NK-92 treated with Interleukin-12 subunit alpha and Interleukin-12 subunit beta, amount 100 ng/mL, for 24 hours (cell line): ENCODE measurements at regions not wholly inside any gene's neighbourhood (a gene's known extent, or its start where the extent isn't known, plus 50 kb on each side); places are given as distances from the start of the nearest gene placed in this dataset.
"Not testable (repeated sequence)": the region's sequence is repeated elsewhere in the genome, so short reads cannot be mapped to it uniquely, and the experiment has no call there.

ENCODE experiments used
- DNase-seq: peaks from one replicate; lab custom pipeline; 2025; lab: John Stamatoyannopoulos, UW

- DNase-seq: no peak
Observed at GRCh38 chrX:64853424-64853823, 122.8 kb downstream of the ZC4H2 start.

DNA sequence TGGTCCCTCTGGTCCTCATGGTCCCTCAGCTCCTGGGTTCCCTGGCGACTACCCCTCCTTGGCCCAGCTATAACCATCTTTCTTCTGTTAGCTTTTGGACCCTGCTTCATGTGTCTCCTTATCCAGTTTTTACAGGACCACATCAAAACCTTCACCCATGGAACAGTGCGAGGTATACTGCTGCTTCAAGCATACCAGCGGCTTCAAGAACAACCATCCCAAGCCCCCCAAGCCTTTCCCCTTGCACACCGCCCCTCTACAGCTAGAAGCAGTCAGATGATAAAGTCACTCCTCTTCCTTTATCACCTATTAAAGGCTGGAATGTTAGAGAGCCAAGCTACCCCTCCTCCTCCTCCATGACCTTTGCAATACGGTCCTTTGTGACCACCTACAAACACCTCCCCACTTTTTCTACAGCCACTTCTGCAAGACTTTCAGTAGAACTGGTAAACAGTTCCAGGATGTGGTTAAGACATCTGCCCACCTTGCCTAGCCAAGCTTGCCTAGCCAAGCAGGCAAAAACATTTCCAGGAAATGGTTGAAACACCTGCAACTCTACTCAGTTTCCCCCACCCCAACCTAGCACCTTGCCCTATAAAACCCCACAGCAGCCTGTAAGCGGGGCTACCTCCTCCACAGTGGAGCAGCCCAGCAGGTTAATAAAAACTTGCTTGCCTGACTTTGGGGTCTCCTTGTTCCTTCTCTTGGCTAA is 125.7 kb downstream of the ZC4H2 start:
- DNase-seq: peak; percentile 8

GRCh38 chrX:64843224-64843623 is 133.0 kb downstream of the ZC4H2 start:
- DNase-seq: no peak

DNA sequence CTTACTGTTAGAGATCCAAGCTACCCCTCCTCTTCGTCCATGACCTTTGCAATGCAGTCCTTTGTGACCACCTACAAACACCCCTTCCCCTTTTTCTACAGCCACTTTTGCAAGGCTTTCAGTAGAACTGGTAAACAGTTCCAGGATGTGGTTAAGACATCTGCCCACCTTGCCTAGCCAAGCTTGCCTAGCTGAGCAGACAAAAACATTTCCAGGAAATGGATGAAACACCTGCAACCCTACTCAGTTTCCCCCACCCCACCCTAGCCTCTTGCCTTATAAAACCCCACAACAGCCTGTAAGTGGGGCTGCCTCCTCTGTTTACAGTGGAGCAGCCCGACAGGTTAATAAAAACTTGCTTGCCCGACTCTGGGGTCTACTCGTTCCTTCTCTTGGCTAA is 133.8 kb downstream of the ZC4H2 start:
- DNase-seq: peak; percentile 8

DNA sequence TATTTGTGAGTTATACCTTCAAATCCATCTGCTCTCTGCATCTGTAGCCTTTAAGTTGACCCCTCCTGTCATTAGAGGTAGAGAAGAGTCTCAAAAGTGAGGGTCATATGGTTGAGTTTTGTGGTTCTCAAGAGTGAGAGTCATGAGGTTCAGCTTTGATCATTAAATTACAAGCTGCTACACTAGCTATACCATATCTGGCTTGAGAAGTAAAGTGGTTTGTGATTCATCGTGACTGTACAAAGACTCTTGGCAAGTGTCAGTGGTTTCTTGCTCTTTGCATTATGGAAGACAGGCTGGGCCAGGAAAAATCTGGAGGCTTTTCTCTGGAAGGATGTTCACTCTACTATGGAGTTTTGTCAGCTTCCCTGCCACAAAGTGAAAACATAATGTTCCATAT is 170.6 kb downstream of the ZC4H2 start:
- no peak for DNase-seq

DNA sequence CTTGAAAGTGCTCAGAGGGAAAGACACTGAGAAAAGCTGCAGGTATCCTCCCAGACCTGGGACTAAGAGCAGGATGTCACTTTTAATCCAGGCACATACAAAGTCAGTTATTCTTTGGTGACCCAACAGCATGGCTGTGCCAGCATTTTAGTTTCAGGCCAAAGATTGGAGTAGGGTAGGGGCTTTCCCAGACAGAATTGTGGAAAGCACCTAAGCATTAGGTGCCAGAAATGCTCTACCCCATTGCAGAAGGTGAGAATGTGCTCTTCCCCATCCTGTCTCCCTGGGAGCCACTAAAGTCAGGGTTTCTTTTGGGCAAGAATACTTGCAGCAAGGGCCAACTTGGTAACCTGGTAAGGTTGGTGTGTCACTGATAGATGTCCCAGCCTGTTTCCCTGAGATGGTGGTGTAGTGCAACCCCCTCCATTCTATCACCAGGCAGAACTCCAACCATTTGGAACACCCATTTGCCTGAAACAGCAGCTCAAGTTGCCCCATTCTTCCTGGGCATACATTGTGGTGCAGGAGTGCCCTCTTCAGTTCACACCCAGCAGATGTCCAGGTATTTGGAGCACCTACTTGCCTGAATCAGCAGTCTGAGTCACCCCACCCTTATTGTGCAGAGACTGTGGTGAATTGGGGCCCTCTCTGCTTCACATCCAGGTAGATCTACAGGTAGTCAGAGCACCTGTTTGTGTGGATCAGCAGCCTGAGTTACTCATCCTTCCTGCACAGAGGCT is 183.5 kb downstream of the ZC4H2 start:
- no peak for DNase-seq

DNA sequence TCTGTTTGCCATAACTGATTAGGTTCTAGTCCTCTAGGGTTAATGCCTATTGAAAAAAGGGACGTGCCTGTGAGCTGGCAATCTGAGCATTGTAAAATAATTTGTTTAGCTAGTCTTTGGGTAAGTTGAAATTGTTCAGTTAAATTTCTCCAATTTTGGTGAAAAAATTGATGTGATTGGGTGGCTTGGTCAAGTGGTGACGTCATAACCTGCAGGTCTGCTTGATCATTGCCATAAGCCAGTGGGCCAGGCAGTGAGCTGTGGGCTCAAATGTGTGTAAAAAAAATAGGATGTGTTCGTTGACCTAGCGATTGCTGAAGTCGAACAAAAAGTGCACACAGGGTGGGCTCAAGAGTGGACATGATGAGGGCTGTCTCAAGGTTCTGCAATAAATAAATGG is 193.3 kb downstream of the ZC4H2 start:
- DNase-seq: no peak

DNA sequence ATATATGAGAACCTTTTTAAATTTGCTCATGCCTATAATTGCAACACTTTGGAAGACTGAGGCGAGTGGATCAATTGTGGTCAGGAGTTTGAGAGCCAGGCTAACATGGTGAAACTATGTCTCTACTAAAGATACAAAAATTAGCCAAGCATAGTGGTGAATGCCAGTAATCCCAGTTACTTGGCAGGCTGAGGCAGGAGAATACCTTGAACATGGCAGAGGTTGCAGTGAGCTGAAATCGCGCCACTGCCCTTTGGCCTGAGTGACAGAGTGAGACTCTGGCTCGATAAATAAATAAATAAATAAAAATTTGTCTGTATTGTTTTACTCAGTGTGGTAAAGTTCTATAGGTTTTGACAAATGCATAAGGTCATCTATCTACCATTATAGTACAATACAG is 218.2 kb downstream of the ZC4H2 start:
- no peak for DNase-seq

GRCh38 chrX:64739792-64740378 is 236.4 kb downstream of the ZC4H2 start:
- DNase-seq: no peak

GRCh38 chrX:64698317-64698716 is 277.9 kb downstream of the ZC4H2 start:
- DNase-seq: no peak

- DNase-seq: not testable (repeated sequence)
Observed at GRCh38 chrX:64695372-64695771, 280.9 kb downstream of the ZC4H2 start.

GRCh38 chrX:64662876-64663275 is 267.6 kb upstream of the MTMR8 start:
- DNase-seq: no peak

- not testable (repeated sequence) for DNase-seq
Observed at GRCh38 chrX:64657229-64657628, 262.0 kb upstream of the MTMR8 start.

GRCh38 chrX:64642482-64642881 is 247.2 kb upstream of the MTMR8 start:
- DNase-seq: no peak
